IMR-90 (cell line): ENCODE measurements at regions not wholly inside any gene's neighbourhood (a gene's known extent, or its start where the extent isn't known, plus 50 kb on each side); places are given as distances from the start of the nearest gene placed in this dataset.

ENCODE experiments used
- ATAC-seq: fragments of 200-7000 bp; cut with Tn5 transposase; 2 replicates; pipeline ENCODE4 v1.9.1; 2020; ENCODE audit warnings: low read depth, mild to moderate bottlenecking, moderate library complexity
- BruUV-seq: library from RNA; stranded (reverse); fragments of 400-500 nt; replicated peaks from 2 replicates; lab custom pipeline; 2021; lab: Mats Ljungman, UMichigan
- CTCF ChIA-PET: fragments of 300-600 bp; formaldehyde crosslinking; extraction: SDS; loops from one replicate; lab custom pipeline; 2021; ENCODE audit warnings: antibody characterized with exemption; lab: Yijun Ruan, JAX
- POLR2A ChIA-PET: fragments of 300-600 bp; sonication (Branson Sonifier 250); formaldehyde crosslinking; loops from one replicate; lab custom pipeline; 2022; ENCODE audit warnings: antibody characterized with exemption; ENCODE audit not compliant: unreplicated experiment; lab: Charles Lee
- DNase-seq: peaks from one replicate; pipeline ENCODE4 v3.0.0; 2013
- H2AFZ ChIP-seq: replicated peaks from 2 replicates; pipeline ENCODE3; 2013; ENCODE audit warnings: low read length, mild to moderate bottlenecking; ENCODE audit not compliant: poor library complexity
- H2AK5ac ChIP-seq: 2 replicates; pipeline ENCODE4 v1.6.1; 2013; ENCODE audit warnings: low read depth, low read length, inconsistent platforms
- H2AK9ac ChIP-seq: replicated peaks from 2 replicates; pipeline ENCODE3; 2013; ENCODE audit warnings: mild to moderate bottlenecking, low read depth, low read length, moderate library complexity; ENCODE audit not compliant: poor library complexity
- H2BK120ac ChIP-seq: 2 replicates; pipeline ENCODE4 v1.6.1; 2013; ENCODE audit warnings: low read depth, low read length, inconsistent platforms
- H2BK15ac ChIP-seq: 3 replicates; pipeline ENCODE4 v1.6.1; 2013; ENCODE audit warnings: low read depth, low read length, inconsistent platforms
- H2BK20ac ChIP-seq: 2 replicates; pipeline ENCODE4 v1.6.1; 2013; ENCODE audit warnings: low read depth, mild to moderate bottlenecking, inconsistent platforms, low read length, moderate library complexity
- H2BK5ac ChIP-seq: 2 replicates; pipeline ENCODE4 v1.6.1; 2013; ENCODE audit warnings: mild to moderate bottlenecking, low read depth, low read length, inconsistent platforms; ENCODE audit not compliant: poor library complexity, severe bottlenecking
- H3K14ac ChIP-seq: replicated peaks from 2 replicates; pipeline ENCODE4 v1.6.1; 2013; ENCODE audit warnings: low read depth, low read length, inconsistent platforms
- H3K18ac ChIP-seq: 2 replicates; pipeline ENCODE4 v1.6.1; 2013; ENCODE audit warnings: low read depth, low read length, control low read depth
- H3K23ac ChIP-seq: 2 replicates; pipeline ENCODE4 v1.6.1; 2013; ENCODE audit warnings: low read depth, low read length, inconsistent platforms
- H3K27ac ChIP-seq: 2 replicates; pipeline ENCODE4 v1.5.1; 2013; ENCODE audit warnings: mild to moderate bottlenecking, control low read depth, low read length; ENCODE audit not compliant: insufficient read depth
- H3K27me3 ChIP-seq: 2 replicates; pipeline ENCODE4 v1.6.1; 2013; ENCODE audit warnings: low read length; ENCODE audit not compliant: control insufficient read depth, insufficient read depth
- H3K36me3 ChIP-seq: 2 replicates; pipeline ENCODE4 v1.6.1; 2013; ENCODE audit warnings: low read length, mixed read lengths; ENCODE audit not compliant: control insufficient read depth, insufficient read depth
- H3K4ac ChIP-seq: 2 replicates; pipeline ENCODE4 v1.6.1; 2013; ENCODE audit warnings: low read depth, low read length, inconsistent platforms
- H3K4me1 ChIP-seq: 2 replicates; pipeline ENCODE4 v1.6.1; 2013; ENCODE audit warnings: low read length, mixed read lengths; ENCODE audit not compliant: control insufficient read depth, insufficient read depth
- H3K4me2 ChIP-seq: 2 replicates; pipeline ENCODE4 v1.6.1; 2013; ENCODE audit warnings: low read depth, mild to moderate bottlenecking, control low read depth, low read length, moderate library complexity
- H3K4me3 ChIP-seq: 2 replicates; pipeline ENCODE4 v1.5.1; 2013; ENCODE audit warnings: low read depth, mild to moderate bottlenecking, control low read depth, low read length, moderate library complexity; ENCODE audit not compliant: insufficient read depth
- H3K56ac ChIP-seq: 2 replicates; pipeline ENCODE4 v1.6.1; 2013; ENCODE audit warnings: low read length, inconsistent platforms; ENCODE audit not compliant: insufficient read depth; ENCODE audit errors: extremely low read depth
- H3K79me1 ChIP-seq, 2 experiments: 2 replicates each; pipeline ENCODE4 v1.6.1; 2013; ENCODE audit warnings: low read length in 2 of 2, inconsistent platforms in 1 of 2, low read depth in 1 of 2
- H3K9ac ChIP-seq: 2 replicates; pipeline ENCODE4 v1.6.1; 2013; ENCODE audit warnings: low read depth, low read length, control low read depth
- H3K9me1 ChIP-seq: 2 replicates; pipeline ENCODE4 v1.6.1; 2013; ENCODE audit warnings: low read length, inconsistent platforms; ENCODE audit not compliant: insufficient read depth
- H3K9me3 ChIP-seq: 2 replicates; pipeline ENCODE4 v1.6.1; 2013; ENCODE audit warnings: low read length; ENCODE audit not compliant: control insufficient read depth, insufficient read depth
- H4K20me1 ChIP-seq: 2 replicates; pipeline ENCODE4 v1.6.1; 2013; ENCODE audit warnings: low read length, inconsistent platforms; ENCODE audit not compliant: insufficient read depth
- H4K5ac ChIP-seq: 2 replicates; pipeline ENCODE4 v1.6.1; 2013; ENCODE audit warnings: mild to moderate bottlenecking, low read depth, low read length, control low read depth
- H4K8ac ChIP-seq, 2 experiments: 2 replicates each; pipeline ENCODE4 v1.6.1; 2013; ENCODE audit warnings: low read depth in 2 of 2, low read length in 2 of 2, control low read depth in 1 of 2, inconsistent platforms in 1 of 2
- H4K91ac ChIP-seq: 2 replicates; pipeline ENCODE4 v1.6.1; 2013; ENCODE audit warnings: low read depth, low read length, inconsistent platforms; ENCODE audit not compliant: insufficient read depth
- BHLHE40 ChIP-seq: fragments of 150-350 bp; IDR thresholded peaks from 2 replicates; pipeline ENCODE4 v1.6.1; 2016; ENCODE audit warnings: mild to moderate bottlenecking, low read depth, low read length
- CEBPB ChIP-seq: IDR thresholded peaks from 2 replicates; pipeline ENCODE4 v1.6.1; 2012; ENCODE audit warnings: low read depth, low read length, improper control_type of control experiment
- CHD1 ChIP-seq: IDR thresholded peaks from 2 replicates; pipeline ENCODE4 v1.6.1; 2012; ENCODE audit warnings: low read depth, low read length, improper control_type of control experiment
- FOS ChIP-seq: fragments of 150-350 bp; IDR thresholded peaks from 2 replicates; pipeline ENCODE4 v1.6.1; 2016; ENCODE audit warnings: low read depth, low read length
- MAFK ChIP-seq: IDR thresholded peaks from 2 replicates; pipeline ENCODE4 v1.6.1; 2012; ENCODE audit warnings: low read depth, low read length, improper control_type of control experiment
- MAZ ChIP-seq: IDR thresholded peaks from 2 replicates; pipeline ENCODE4 v1.6.1; 2012; ENCODE audit warnings: low read depth, mild to moderate bottlenecking, low read length, improper control_type of control experiment, moderate library complexity, borderline replicate concordance
- MXI1 ChIP-seq: IDR thresholded peaks from 2 replicates; pipeline ENCODE4 v1.6.1; 2012; ENCODE audit warnings: low read depth, mild to moderate bottlenecking, low read length, moderate library complexity, borderline replicate concordance
- POLR2A ChIP-seq: IDR thresholded peaks from 2 replicates; pipeline ENCODE4 v1.6.1; 2012; ENCODE audit warnings: mild to moderate bottlenecking, low read depth, low read length
- RAD21 ChIP-seq: IDR thresholded peaks from 2 replicates; pipeline ENCODE4 v1.6.1; 2012; ENCODE audit warnings: low read length, improper control_type of control experiment
- RCOR1 ChIP-seq: IDR thresholded peaks from 2 replicates; pipeline ENCODE4 v1.6.1; 2012; ENCODE audit warnings: mild to moderate bottlenecking, low read length, improper control_type of control experiment; ENCODE audit not compliant: insufficient replicate concordance
- RFX5 ChIP-seq: IDR thresholded peaks from 2 replicates; pipeline ENCODE4 v1.8.0; 2012; ENCODE audit warnings: low read depth, mild to moderate bottlenecking, low read length, moderate library complexity
- SMC3 ChIP-seq: fragments of 150-350 bp; IDR thresholded peaks from 2 replicates; pipeline ENCODE4 v1.6.1; 2016; ENCODE audit warnings: low read depth, mild to moderate bottlenecking, antibody characterized with exemption, low read length, moderate library complexity
- WGBS, 2 experiments: methylation state at CpG; one replicate each; pipeline versions ENCODE4 v1.1.5 to v1.1.7; 2013; ENCODE audit warnings: missing lambda C conversion rate in 2 of 2; ENCODE audit not compliant: insufficient read length in 1 of 2; ENCODE audit errors: extremely low coverage in 2 of 2; 5-methylcytosine and 5-hydroxymethylcytosine counted together
- dilution Hi-C: fragments of 300-500 bp; cut with HindIII; formaldehyde crosslinking; loops from one replicate; pipeline ENCODE4 v1.14.3; 2018; ENCODE audit warnings: low sequenced_read_pairs; ENCODE audit not compliant: unreplicated experiment
- in situ Hi-C: fragments of 300-500 bp; cut with MboI; formaldehyde crosslinking; loops from 3 replicates; pipeline ENCODE4 v1.14.3; 2019; ENCODE audit warnings: low sequenced_read_pairs, inconsistent platforms, mixed read lengths
- intact Hi-C: fragments of 100-400 bp; cut with micrococcal nuclease; formaldehyde crosslinking; loops from 2 replicates; pipeline ENCODE4 v1.10.0; 2022
- TF ChIP-seq, protein P1 (sequence below): fragments of 150-350 bp; IDR thresholded peaks from 2 replicates; pipeline ENCODE4 v1.6.1; 2016; ENCODE audit warnings: low read depth, mild to moderate bottlenecking, low read length, moderate library complexity, borderline replicate concordance
- TF ChIP-seq, protein P2 (sequence below): conservative IDR thresholded peaks from 2 replicates; pipeline ENCODE4 v1.5.1; 2012; ENCODE audit warnings: mild to moderate bottlenecking, low read depth, low read length, improper control_type of control experiment
- TF ChIP-seq, protein P3 (sequence below): fragments of 150-350 bp; IDR thresholded peaks from 2 replicates; pipeline ENCODE4 v1.6.1; 2017; ENCODE audit warnings: mild to moderate bottlenecking, antibody characterized with exemption, low read length, low read depth

DNA sequence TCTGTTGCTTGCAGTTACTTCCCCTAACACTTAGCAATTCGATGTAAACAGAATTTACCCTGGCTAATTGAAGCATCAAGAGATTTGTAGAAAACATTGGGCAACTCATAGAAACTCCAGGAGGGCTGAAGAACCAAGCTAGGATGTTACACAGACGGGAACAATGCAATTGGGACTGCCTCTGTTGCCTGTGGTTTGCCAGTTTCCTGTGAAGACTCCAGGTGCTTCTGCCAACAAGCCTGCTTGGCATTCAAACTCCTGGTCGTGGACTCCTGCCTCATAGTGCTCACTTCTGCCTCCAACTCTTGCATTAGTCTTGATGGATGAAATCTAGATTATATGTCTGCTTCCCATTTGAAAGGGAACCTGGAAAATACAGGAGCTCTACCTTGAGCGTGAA, 246.0 kb downstream of the BMP4 start:
- DNase-seq (no peak), ATAC-seq (no peak)
- H2BK120ac ChIP-seq, result no peak overlapping the region
- H3K18ac ChIP-seq, result no peak overlapping the region
- no peak overlapping the region for H3K14ac ChIP-seq
- no peak overlapping the region for H2BK20ac ChIP-seq
- no peak overlapping the region for H2AFZ ChIP-seq
- no peaks in the 10 kb centered on the region for H3K9me3 ChIP-seq
- no peak overlapping the region for H4K8ac ChIP-seq
- no CpG with 5 or more reads among the region's 4 CpGs for WGBS, 2 experiments
- H2BK5ac ChIP-seq, result no peak overlapping the region
- H3K23ac ChIP-seq, result no peak overlapping the region
- no peak overlapping the region for H3K9ac ChIP-seq
- H3K4me3 ChIP-seq, result no peak overlapping the region
- POLR2A ChIA-PET, result interaction anchor here (0.6 kb wide), 1 partner anchor 8 kb away, joined by 4 read pairs; no protein-coding TSS in a partner anchor
- in situ Hi-C loops, result no loop called here
- CTCF ChIA-PET, result no interaction called here
- H3K4me2 ChIP-seq, result no peak overlapping the region
- H3K4me1 ChIP-seq, result no peaks in the 10 kb centered on the region; the same call in 1 of the 2 replicates
- no peaks in the 10 kb centered on the region for H4K20me1 ChIP-seq
- no peaks in the 10 kb centered on the region for H3K9me1 ChIP-seq
- no peak overlapping the region for H3K4ac ChIP-seq
- intact Hi-C loops, result no loop called here
- H2AK9ac ChIP-seq, result no peak overlapping the region
- no TSS peak for BruUV-seq
- no peak overlapping the region for H4K91ac ChIP-seq
- no peak overlapping the region for H3K56ac ChIP-seq
- peaks cover 10% of the 10 kb centered on the region for H3K27me3 ChIP-seq
- H3K27ac ChIP-seq, result no peak overlapping the region
- dilution Hi-C loops, result no loop called here
- no peak overlapping the region for H2BK15ac ChIP-seq
- no peak overlapping the region for H2AK5ac ChIP-seq
- H3K36me3 ChIP-seq, result no peaks in the 10 kb centered on the region
- H3K79me1 ChIP-seq, result no peaks in the 10 kb centered on the region
- no peak overlapping the region for H4K5ac ChIP-seq
- TF ChIP-seq MXI1 (no peak), FOS (no peak), SMC3 (no peak), BHLHE40 (no peak), RFX5 (no peak), CEBPB (no peak), RCOR1 (no peak), POLR2A (no peak), MAFK (no peak), MAZ (no peak), RAD21 (no peak), CHD1 (no peak)
- TF ChIP-seq, protein P1, sequence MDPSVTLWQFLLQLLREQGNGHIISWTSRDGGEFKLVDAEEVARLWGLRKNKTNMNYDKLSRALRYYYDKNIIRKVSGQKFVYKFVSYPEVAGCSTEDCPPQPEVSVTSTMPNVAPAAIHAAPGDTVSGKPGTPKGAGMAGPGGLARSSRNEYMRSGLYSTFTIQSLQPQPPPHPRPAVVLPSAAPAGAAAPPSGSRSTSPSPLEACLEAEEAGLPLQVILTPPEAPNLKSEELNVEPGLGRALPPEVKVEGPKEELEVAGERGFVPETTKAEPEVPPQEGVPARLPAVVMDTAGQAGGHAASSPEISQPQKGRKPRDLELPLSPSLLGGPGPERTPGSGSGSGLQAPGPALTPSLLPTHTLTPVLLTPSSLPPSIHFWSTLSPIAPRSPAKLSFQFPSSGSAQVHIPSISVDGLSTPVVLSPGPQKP, result no peak
- TF ChIP-seq, protein P2, sequence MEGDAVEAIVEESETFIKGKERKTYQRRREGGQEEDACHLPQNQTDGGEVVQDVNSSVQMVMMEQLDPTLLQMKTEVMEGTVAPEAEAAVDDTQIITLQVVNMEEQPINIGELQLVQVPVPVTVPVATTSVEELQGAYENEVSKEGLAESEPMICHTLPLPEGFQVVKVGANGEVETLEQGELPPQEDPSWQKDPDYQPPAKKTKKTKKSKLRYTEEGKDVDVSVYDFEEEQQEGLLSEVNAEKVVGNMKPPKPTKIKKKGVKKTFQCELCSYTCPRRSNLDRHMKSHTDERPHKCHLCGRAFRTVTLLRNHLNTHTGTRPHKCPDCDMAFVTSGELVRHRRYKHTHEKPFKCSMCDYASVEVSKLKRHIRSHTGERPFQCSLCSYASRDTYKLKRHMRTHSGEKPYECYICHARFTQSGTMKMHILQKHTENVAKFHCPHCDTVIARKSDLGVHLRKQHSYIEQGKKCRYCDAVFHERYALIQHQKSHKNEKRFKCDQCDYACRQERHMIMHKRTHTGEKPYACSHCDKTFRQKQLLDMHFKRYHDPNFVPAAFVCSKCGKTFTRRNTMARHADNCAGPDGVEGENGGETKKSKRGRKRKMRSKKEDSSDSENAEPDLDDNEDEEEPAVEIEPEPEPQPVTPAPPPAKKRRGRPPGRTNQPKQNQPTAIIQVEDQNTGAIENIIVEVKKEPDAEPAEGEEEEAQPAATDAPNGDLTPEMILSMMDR, result no peak
- TF ChIP-seq, protein P3, sequence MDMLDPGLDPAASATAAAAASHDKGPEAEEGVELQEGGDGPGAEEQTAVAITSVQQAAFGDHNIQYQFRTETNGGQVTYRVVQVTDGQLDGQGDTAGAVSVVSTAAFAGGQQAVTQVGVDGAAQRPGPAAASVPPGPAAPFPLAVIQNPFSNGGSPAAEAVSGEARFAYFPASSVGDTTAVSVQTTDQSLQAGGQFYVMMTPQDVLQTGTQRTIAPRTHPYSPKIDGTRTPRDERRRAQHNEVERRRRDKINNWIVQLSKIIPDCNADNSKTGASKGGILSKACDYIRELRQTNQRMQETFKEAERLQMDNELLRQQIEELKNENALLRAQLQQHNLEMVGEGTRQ, result no peak
